Liver (tissue), 8 donors: ENCODE measurements at regions not wholly inside any gene's neighbourhood (a gene's known extent, or its start where the extent isn't known, plus 50 kb on each side); places are given as distances from the start of the nearest gene placed in this dataset.

Experiments
- DNase-seq: peaks from one replicate; pipeline ENCODE4 v3.0.0-alpha.2; 2017; ENCODE audit warnings: low spot score
- H3K27ac ChIP-seq, 2 donors: one replicate each; pipeline ENCODE4 v1.7.0; 2013; ENCODE audit warnings: inconsistent platforms in 2 of 2, low read length in 2 of 2, control low read depth in 1 of 2, low read depth in 1 of 2, mild to moderate bottlenecking in 1 of 2
- H3K27me3 ChIP-seq, 4 donors: one replicate each; pipeline versions ENCODE4 v1.6.1 to v1.7.0; 2013; ENCODE audit warnings: low read length in 3 of 4, inconsistent platforms in 1 of 4, mild to moderate bottlenecking in 1 of 4, moderate library complexity in 1 of 4; ENCODE audit not compliant: control insufficient read depth in 4 of 4, insufficient read depth in 4 of 4
- H3K36me3 ChIP-seq, 4 donors: one replicate each; pipeline versions ENCODE4 v1.6.1 to v1.7.0; 2013; ENCODE audit warnings: low read length in 3 of 4, mild to moderate bottlenecking in 3 of 4, low read depth in 1 of 4, moderate library complexity in 1 of 4; ENCODE audit not compliant: control insufficient read depth in 4 of 4, insufficient read depth in 3 of 4
- H3K4me1 ChIP-seq, 4 donors: one replicate each; pipeline versions ENCODE4 v1.6.1 to v1.7.0; 2013; ENCODE audit warnings: low read length in 3 of 4, mild to moderate bottlenecking in 3 of 4, moderate library complexity in 1 of 4; ENCODE audit not compliant: control insufficient read depth in 4 of 4, insufficient read depth in 4 of 4
- H3K4me3 ChIP-seq, 3 donors: one replicate each; pipeline versions ENCODE4 v1.6.1 to v1.7.0; 2013; ENCODE audit warnings: low read length in 3 of 3, control low read depth in 1 of 3, low read depth in 1 of 3, mild to moderate bottlenecking in 1 of 3
- H3K9ac ChIP-seq, 2 donors: one replicate each; pipeline ENCODE4 v1.7.0; 2013; ENCODE audit warnings: low read length in 2 of 2, mild to moderate bottlenecking in 2 of 2, moderate library complexity in 2 of 2, control low read depth in 1 of 2, low read depth in 1 of 2
- H3K9me3 ChIP-seq, 4 donors: one replicate each; pipeline versions ENCODE4 v1.6.1 to v1.7.0; 2013; ENCODE audit warnings: low read length in 3 of 4; ENCODE audit not compliant: control insufficient read depth in 4 of 4
- EGR1 ChIP-seq, 2 donors: IDR thresholded peaks; 2 replicates each; pipeline ENCODE4 v1.6.1; 2016 to 2018; ENCODE audit warnings: antibody characterized with exemption in 2 of 2, low read depth in 2 of 2
- FOXA1 ChIP-seq: IDR thresholded peaks from 2 replicates; pipeline ENCODE4 v1.6.1; 2016; ENCODE audit warnings: antibody characterized with exemption
- GABPA ChIP-seq, 2 donors: IDR thresholded peaks in 1 of 2; conservative IDR thresholded peaks in 1 of 2; 2 replicates each; pipeline ENCODE4 v1.6.1; 2016; ENCODE audit warnings: antibody characterized with exemption in 2 of 2, mild to moderate bottlenecking in 1 of 2, moderate library complexity in 1 of 2
- HNF4A ChIP-seq, 2 donors: conservative IDR thresholded peaks; 2 replicates each; pipeline ENCODE4 v1.6.1; 2016; ENCODE audit warnings: antibody characterized with exemption in 2 of 2, mild to moderate bottlenecking in 2 of 2
- HNF4G ChIP-seq: IDR thresholded peaks from 2 replicates; pipeline ENCODE4 v1.6.1; 2016; ENCODE audit warnings: antibody characterized with exemption
- JUND ChIP-seq, 2 donors: IDR thresholded peaks; 2 replicates each; pipeline ENCODE4 v1.6.1; 2016; ENCODE audit warnings: antibody characterized with exemption in 2 of 2
- NR2F2 ChIP-seq: IDR thresholded peaks from 2 replicates; pipeline ENCODE4 v1.6.1; 2016; ENCODE audit warnings: antibody characterized with exemption
- RAD21 ChIP-seq, 2 donors: IDR thresholded peaks; 2 replicates each; pipeline ENCODE4 v1.6.1; 2016; ENCODE audit warnings: antibody characterized with exemption in 2 of 2, mild to moderate bottlenecking in 2 of 2
- RXRA ChIP-seq, 2 donors: IDR thresholded peaks; 2 replicates each; pipeline ENCODE4 v1.6.1; 2017 to 2018; ENCODE audit warnings: antibody characterized with exemption in 2 of 2, mild to moderate bottlenecking in 1 of 2
- SP1 ChIP-seq: IDR thresholded peaks from 2 replicates; pipeline ENCODE4 v1.6.1; 2018; ENCODE audit warnings: antibody characterized with exemption, mild to moderate bottlenecking
- YY1 ChIP-seq: IDR thresholded peaks from 2 replicates; pipeline ENCODE4 v1.6.1; 2016; ENCODE audit warnings: antibody characterized with exemption, mild to moderate bottlenecking
- WGBS: extraction: QIAGEN DNeasy Blood & Tissue Kit; methylation state at CpG from one replicate; pipeline ENCODE4 v1.1.7; 2013; 5-methylcytosine and 5-hydroxymethylcytosine counted together
- TF ChIP-seq, protein P1 (sequence below): IDR thresholded peaks from 2 replicates; pipeline ENCODE4 v1.6.1; 2016; ENCODE audit warnings: antibody characterized with exemption
- TF ChIP-seq, protein P2 (sequence below): fragments of 150-350 bp; IDR thresholded peaks from 2 replicates; pipeline ENCODE4 v1.5.1; 2017; ENCODE audit warnings: improper control_type of control experiment, low read depth, low read length; ENCODE audit not compliant: missing input control
- TF ChIP-seq, protein P3 (sequence below): IDR thresholded peaks from 2 replicates; pipeline ENCODE4 v1.6.1; 2016; ENCODE audit warnings: antibody characterized with exemption
- TF ChIP-seq, protein P4 (sequence below): IDR thresholded peaks from 2 replicates; pipeline ENCODE4 v1.6.1; 2016; ENCODE audit warnings: antibody characterized with exemption
- TF ChIP-seq, protein P5 (sequence below): IDR thresholded peaks from 2 replicates; pipeline ENCODE4 v1.6.1; 2016; ENCODE audit warnings: antibody characterized with exemption, mild to moderate bottlenecking
- donor health status: healthy.
- donor health status: healthy.
- donor health status: healthy.
- donor health status: healthy.
- donor health status: healthy.

GRCh38 chr1:67535474-67535873 lies 105.3 kb upstream of the SERBP1 start:
- peaks cover 9 to 61% (median 40%) of the 10 kb centered on the region in 4 donors for H3K4me1 ChIP-seq
- no peaks in the 10 kb centered on the region for H3K27me3 ChIP-seq
- peak overlapping the region; percentile 22 to 88 for H3K9ac ChIP-seq
- H3K27ac ChIP-seq, result peak overlapping the region; percentile 85 to 89
- H3K4me3 ChIP-seq, result no peak overlapping the region
- peak; percentile 76 for DNase-seq
- WGBS, result 1% methylated on average over 5 of the region's 5 CpGs
- TF ChIP-seq, protein P1, sequence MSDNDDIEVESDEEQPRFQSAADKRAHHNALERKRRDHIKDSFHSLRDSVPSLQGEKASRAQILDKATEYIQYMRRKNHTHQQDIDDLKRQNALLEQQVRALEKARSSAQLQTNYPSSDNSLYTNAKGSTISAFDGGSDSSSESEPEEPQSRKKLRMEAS, result no peak
- peak; percentile 47 for TF ChIP-seq SP1
- TF ChIP-seq, protein P2, sequence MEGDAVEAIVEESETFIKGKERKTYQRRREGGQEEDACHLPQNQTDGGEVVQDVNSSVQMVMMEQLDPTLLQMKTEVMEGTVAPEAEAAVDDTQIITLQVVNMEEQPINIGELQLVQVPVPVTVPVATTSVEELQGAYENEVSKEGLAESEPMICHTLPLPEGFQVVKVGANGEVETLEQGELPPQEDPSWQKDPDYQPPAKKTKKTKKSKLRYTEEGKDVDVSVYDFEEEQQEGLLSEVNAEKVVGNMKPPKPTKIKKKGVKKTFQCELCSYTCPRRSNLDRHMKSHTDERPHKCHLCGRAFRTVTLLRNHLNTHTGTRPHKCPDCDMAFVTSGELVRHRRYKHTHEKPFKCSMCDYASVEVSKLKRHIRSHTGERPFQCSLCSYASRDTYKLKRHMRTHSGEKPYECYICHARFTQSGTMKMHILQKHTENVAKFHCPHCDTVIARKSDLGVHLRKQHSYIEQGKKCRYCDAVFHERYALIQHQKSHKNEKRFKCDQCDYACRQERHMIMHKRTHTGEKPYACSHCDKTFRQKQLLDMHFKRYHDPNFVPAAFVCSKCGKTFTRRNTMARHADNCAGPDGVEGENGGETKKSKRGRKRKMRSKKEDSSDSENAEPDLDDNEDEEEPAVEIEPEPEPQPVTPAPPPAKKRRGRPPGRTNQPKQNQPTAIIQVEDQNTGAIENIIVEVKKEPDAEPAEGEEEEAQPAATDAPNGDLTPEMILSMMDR, result peak; percentile 98
- no peak for TF ChIP-seq FOXA1
- TF ChIP-seq GABPA (IDR thresholded peaks at IDR 0.05 in 1 of 2, conservative IDR thresholded peaks at IDR 0.05 in 1 of 2), result no peak
- peak; percentile 47 to 53 for TF ChIP-seq HNF4A (conservative IDR thresholded peaks at IDR 0.05)
- TF ChIP-seq JUND (IDR thresholded peaks at IDR 0.05), result peak in 1 of 2 donors; percentile 16
- TF ChIP-seq RXRA (IDR thresholded peaks at IDR 0.05), result peak; percentile 60 to 71
- TF ChIP-seq RAD21 (IDR thresholded peaks at IDR 0.05), result peak; percentile 95 to 96
- TF ChIP-seq, protein P3, sequence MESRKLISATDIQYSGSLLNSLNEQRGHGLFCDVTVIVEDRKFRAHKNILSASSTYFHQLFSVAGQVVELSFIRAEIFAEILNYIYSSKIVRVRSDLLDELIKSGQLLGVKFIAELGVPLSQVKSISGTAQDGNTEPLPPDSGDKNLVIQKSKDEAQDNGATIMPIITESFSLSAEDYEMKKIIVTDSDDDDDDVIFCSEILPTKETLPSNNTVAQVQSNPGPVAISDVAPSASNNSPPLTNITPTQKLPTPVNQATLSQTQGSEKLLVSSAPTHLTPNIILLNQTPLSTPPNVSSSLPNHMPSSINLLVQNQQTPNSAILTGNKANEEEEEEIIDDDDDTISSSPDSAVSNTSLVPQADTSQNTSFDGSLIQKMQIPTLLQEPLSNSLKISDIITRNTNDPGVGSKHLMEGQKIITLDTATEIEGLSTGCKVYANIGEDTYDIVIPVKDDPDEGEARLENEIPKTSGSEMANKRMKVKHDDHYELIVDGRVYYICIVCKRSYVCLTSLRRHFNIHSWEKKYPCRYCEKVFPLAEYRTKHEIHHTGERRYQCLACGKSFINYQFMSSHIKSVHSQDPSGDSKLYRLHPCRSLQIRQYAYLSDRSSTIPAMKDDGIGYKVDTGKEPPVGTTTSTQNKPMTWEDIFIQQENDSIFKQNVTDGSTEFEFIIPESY, result no peak
- H3K9me3 ChIP-seq, result no peaks in the 10 kb centered on the region
- H3K36me3 ChIP-seq, result no peaks in the 10 kb centered on the region

DNA sequence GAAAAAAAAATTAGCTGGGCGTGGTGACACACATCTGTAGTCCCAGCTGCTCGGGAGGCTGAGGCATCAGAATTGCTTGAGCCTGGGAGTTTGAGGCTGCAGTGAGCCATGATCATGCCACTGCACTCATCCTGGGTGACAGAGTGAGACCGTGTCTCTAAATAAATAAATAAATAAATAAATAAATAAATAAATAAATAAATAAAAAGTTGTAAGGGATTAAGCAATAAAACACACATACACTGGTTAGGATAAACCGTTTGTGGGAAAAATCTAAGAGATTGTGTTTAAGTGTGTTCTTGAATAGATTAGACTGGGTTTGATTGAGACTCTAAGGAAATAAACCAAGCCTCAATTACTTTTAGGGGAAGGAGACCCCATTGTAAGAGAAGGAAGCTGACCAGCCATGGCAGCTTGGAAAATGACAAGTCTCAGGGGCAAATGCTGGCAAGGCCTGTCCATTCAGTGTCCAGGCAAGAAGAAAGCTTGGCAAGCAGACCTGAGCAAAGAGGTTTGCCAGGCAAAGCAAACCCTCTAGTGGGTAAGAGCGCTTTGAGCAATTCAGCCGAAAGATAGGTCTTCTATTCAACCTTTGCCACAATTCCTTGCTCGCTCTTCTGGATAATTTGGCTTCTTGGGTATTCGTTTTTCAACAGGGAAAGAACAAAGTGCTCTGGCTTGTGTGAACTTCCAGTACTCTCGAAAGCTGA lies 106.9 kb upstream of the SERBP1 start:
- no peak for DNase-seq
- Histone ChIP-seq H3K9me3 (no peaks in the 10 kb centered on the region), H3K4me1 (peaks cover 5 to 56% (median 38%) of the 10 kb centered on the region in 4 donors), H3K27me3 (no peaks in the 10 kb centered on the region), H3K9ac (peak overlapping the region; percentile 4 to 72), H3K4me3 (no peak overlapping the region), H3K36me3 (no peaks in the 10 kb centered on the region), H3K27ac (peak overlapping the region; percentile 79 to 85)
- TF ChIP-seq, protein P2, result peak; percentile 10
- TF ChIP-seq RXRA (IDR thresholded peaks at IDR 0.05) (peak; percentile 71 to 79), NR2F2 (no peak), RAD21 (IDR thresholded peaks at IDR 0.05) (peak; percentile 37 to 63), HNF4G (no peak), SP1 (peak; percentile 71), JUND (IDR thresholded peaks at IDR 0.05) (peak in 1 of 2 donors; percentile 12), EGR1 (IDR thresholded peaks at IDR 0.05; ENCODE audit: low read depth in 2 of 2) (no peak), GABPA (IDR thresholded peaks at IDR 0.05 in 1 of 2, conservative IDR thresholded peaks at IDR 0.05 in 1 of 2) (no peak), HNF4A (conservative IDR thresholded peaks at IDR 0.05) (peak; percentile 32 to 45), YY1 (peak; percentile 20)
- TF ChIP-seq, protein P1, result peak; percentile 6
- TF ChIP-seq, protein P4, sequence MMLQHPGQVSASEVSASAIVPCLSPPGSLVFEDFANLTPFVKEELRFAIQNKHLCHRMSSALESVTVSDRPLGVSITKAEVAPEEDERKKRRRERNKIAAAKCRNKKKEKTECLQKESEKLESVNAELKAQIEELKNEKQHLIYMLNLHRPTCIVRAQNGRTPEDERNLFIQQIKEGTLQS, result no peak
- TF ChIP-seq, protein P5, sequence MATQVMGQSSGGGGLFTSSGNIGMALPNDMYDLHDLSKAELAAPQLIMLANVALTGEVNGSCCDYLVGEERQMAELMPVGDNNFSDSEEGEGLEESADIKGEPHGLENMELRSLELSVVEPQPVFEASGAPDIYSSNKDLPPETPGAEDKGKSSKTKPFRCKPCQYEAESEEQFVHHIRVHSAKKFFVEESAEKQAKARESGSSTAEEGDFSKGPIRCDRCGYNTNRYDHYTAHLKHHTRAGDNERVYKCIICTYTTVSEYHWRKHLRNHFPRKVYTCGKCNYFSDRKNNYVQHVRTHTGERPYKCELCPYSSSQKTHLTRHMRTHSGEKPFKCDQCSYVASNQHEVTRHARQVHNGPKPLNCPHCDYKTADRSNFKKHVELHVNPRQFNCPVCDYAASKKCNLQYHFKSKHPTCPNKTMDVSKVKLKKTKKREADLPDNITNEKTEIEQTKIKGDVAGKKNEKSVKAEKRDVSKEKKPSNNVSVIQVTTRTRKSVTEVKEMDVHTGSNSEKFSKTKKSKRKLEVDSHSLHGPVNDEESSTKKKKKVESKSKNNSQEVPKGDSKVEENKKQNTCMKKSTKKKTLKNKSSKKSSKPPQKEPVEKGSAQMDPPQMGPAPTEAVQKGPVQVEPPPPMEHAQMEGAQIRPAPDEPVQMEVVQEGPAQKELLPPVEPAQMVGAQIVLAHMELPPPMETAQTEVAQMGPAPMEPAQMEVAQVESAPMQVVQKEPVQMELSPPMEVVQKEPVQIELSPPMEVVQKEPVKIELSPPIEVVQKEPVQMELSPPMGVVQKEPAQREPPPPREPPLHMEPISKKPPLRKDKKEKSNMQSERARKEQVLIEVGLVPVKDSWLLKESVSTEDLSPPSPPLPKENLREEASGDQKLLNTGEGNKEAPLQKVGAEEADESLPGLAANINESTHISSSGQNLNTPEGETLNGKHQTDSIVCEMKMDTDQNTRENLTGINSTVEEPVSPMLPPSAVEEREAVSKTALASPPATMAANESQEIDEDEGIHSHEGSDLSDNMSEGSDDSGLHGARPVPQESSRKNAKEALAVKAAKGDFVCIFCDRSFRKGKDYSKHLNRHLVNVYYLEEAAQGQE, result no peak
- WGBS, result 48% methylated on average over 9 of the region's 9 CpGs
